H1 (cell line): ENCODE measurements at regions not wholly inside any gene's neighbourhood (a gene's known extent, or its start where the extent isn't known, plus 50 kb on each side); places are given as distances from the start of the nearest gene placed in this dataset.

Source experiments
- CTCF ChIA-PET: fragments of 300-600 bp; sonication (Branson Sonifier 250); formaldehyde crosslinking; loops from one replicate; lab custom pipeline; 2021; ENCODE audit not compliant: partially characterized antibody; lab: Charles Lee
- POLR2A ChIA-PET: fragments of 300-600 bp; sonication (Branson Sonifier 250); formaldehyde crosslinking; loops from one replicate; lab custom pipeline; 2021; ENCODE audit warnings: inconsistent platforms; ENCODE audit not compliant: partially characterized antibody; lab: Charles Lee
- DNase-seq, 2 experiments: peaks; one replicate each; pipeline versions ENCODE4 v3.0.0 to v3.0.0-alpha.2; 2010 to 2022; ENCODE audit warnings: low spot score in 2 of 2, low read depth in 1 of 2, mixed read lengths in 1 of 2
- FAIRE-seq: peaks from 2 replicates; lab custom pipeline; 2011; peaks lifted over from hg19 to GRCh38; lab: Jason Lieb, UNC
- H2AFZ ChIP-seq: 2 replicates; pipeline ENCODE4 v1.8.1; 2012; ENCODE audit warnings: low read length, inconsistent platforms
- H2AK5ac ChIP-seq: 2 replicates; pipeline ENCODE4 v1.6.1; 2013; ENCODE audit warnings: low read depth, low read length
- H2BK120ac ChIP-seq: replicated peaks from 2 replicates; pipeline ENCODE3; 2013; ENCODE audit warnings: low read depth, low read length, inconsistent platforms
- H2BK12ac ChIP-seq: 2 replicates; pipeline ENCODE4 v1.6.1; 2013; ENCODE audit warnings: low read depth, low read length
- H2BK15ac ChIP-seq: 2 replicates; pipeline ENCODE4 v1.6.1; 2013; ENCODE audit warnings: low read length
- H2BK20ac ChIP-seq: 2 replicates; pipeline ENCODE4 v1.6.1; 2013; ENCODE audit warnings: low read length
- H2BK5ac ChIP-seq: 2 replicates; pipeline ENCODE4 v1.6.1; 2013; ENCODE audit warnings: low read depth, low read length
- H3K14ac ChIP-seq: 2 replicates; pipeline ENCODE4 v1.6.1; 2013; ENCODE audit warnings: inconsistent platforms; ENCODE audit not compliant: insufficient read length
- H3K18ac ChIP-seq: 2 replicates; pipeline ENCODE4 v1.6.1; 2013; ENCODE audit warnings: low read length; ENCODE audit errors: extremely low read depth
- H3K23ac ChIP-seq: 2 replicates; pipeline ENCODE4 v1.6.1; 2013; ENCODE audit warnings: inconsistent platforms; ENCODE audit not compliant: insufficient read length
- H3K23me2 ChIP-seq: 2 replicates; pipeline ENCODE4 v1.6.1; 2013; ENCODE audit warnings: low read depth, low read length
- H3K27ac ChIP-seq: 2 replicates; pipeline ENCODE4 v1.6.1; 2011; ENCODE audit warnings: low read depth, low read length, inconsistent platforms
- H3K27me3 ChIP-seq, 4 experiments: replicated peaks in 1 of 4; 1 replicate in 1 of 4; 2 replicates in 3 of 4; pipeline versions ENCODE4 v1.6.1 to v1.8.1; 2011 to 2013; ENCODE audit warnings: low read length in 3 of 4, mild to moderate bottlenecking in 3 of 4, inconsistent platforms in 2 of 4, mixed read lengths in 2 of 4, moderate library complexity in 1 of 4; ENCODE audit not compliant: control insufficient read depth in 3 of 4, insufficient read depth in 3 of 4; ENCODE audit errors: extremely low read depth in 1 of 4
- H3K36me3 ChIP-seq, 4 experiments: 2 replicates each; pipeline versions ENCODE4 v1.6.1 to v1.8.1; 2011 to 2013; ENCODE audit warnings: mild to moderate bottlenecking in 4 of 4, low read length in 3 of 4, moderate library complexity in 2 of 4, control low read depth in 1 of 4, inconsistent platforms in 1 of 4; ENCODE audit not compliant: insufficient read depth in 4 of 4, control insufficient read depth in 2 of 4
- H3K4ac ChIP-seq: replicated peaks from 2 replicates; pipeline ENCODE3; 2013; ENCODE audit warnings: low read length, low read depth, mixed read lengths, inconsistent platforms; ENCODE audit not compliant: insufficient read length
- H3K4me1 ChIP-seq, 4 experiments: replicated peaks in 1 of 4; 1 replicate in 1 of 4; 2 replicates in 3 of 4; pipeline versions ENCODE4 v1.6.1 to v1.8.1; 2011 to 2013; ENCODE audit warnings: low read length in 3 of 4, inconsistent platforms in 2 of 4, mixed read lengths in 1 of 4; ENCODE audit not compliant: insufficient read depth in 4 of 4, control insufficient read depth in 3 of 4
- H3K4me2 ChIP-seq, 2 experiments: 2 replicates each; pipeline versions ENCODE4 v1.6.1 to v1.8.1; 2011 to 2013; ENCODE audit warnings: low read depth in 2 of 2, low read length in 2 of 2, control low read depth in 1 of 2, inconsistent platforms in 1 of 2, mild to moderate bottlenecking in 1 of 2; ENCODE audit not compliant: insufficient read depth in 1 of 2
- H3K4me3 ChIP-seq, 4 experiments: fragments of 200-600, 300-600 bp in 1 of 4; sonication (generic), shearing (Covaris generic), sonication (Bioruptor Twin) in 1 of 4; 2 replicates each; pipeline versions ENCODE4 v1.5.1 to v1.8.1; 2011 to 2016; ENCODE audit warnings: low read length in 4 of 4, low read depth in 3 of 4, control low read depth in 2 of 4, inconsistent platforms in 2 of 4, mild to moderate bottlenecking in 2 of 4, mixed read lengths in 1 of 4, moderate library complexity in 1 of 4; ENCODE audit not compliant: insufficient read depth in 2 of 4; ENCODE audit errors: extremely low read depth in 1 of 4
- H3K56ac ChIP-seq: replicated peaks from 2 replicates; pipeline ENCODE3; 2013; ENCODE audit warnings: low read depth, mild to moderate bottlenecking, mixed read lengths, low read length, inconsistent platforms; ENCODE audit not compliant: insufficient read length
- H3K79me1 ChIP-seq: 2 replicates; pipeline ENCODE4 v1.6.1; 2013; ENCODE audit warnings: low read depth, low read length, control low read depth
- H3K79me2 ChIP-seq, 2 experiments: 2 replicates each; pipeline versions ENCODE4 v1.6.1 to v1.8.1; 2012 to 2013; ENCODE audit warnings: low read length in 2 of 2, mild to moderate bottlenecking in 2 of 2, inconsistent platforms in 1 of 2; ENCODE audit not compliant: insufficient read depth in 2 of 2, control insufficient read depth in 1 of 2
- H3K9ac ChIP-seq, 4 experiments: replicated peaks in 1 of 4; 1 replicate in 1 of 4; 2 replicates in 3 of 4; pipeline versions ENCODE4 v1.6.1 to v1.8.1; 2011 to 2013; ENCODE audit warnings: low read depth in 3 of 4, low read length in 3 of 4, control low read depth in 2 of 4, mild to moderate bottlenecking in 2 of 4, moderate library complexity in 2 of 4, inconsistent platforms in 1 of 4; ENCODE audit errors: extremely low read depth in 1 of 4
- H3K9me3 ChIP-seq, 2 experiments: 2 replicates each; pipeline versions ENCODE4 v1.6.1 to v1.8.1; 2012 to 2013; ENCODE audit warnings: mild to moderate bottlenecking in 2 of 2, moderate library complexity in 2 of 2, control low read depth in 1 of 2, inconsistent platforms in 1 of 2, low read depth in 1 of 2, low read length in 1 of 2, mixed read lengths in 1 of 2; ENCODE audit not compliant: insufficient read depth in 2 of 2
- H4K20me1 ChIP-seq, 2 experiments: replicated peaks in 1 of 2; 2 replicates each; pipeline versions ENCODE3 to v1.8.1; 2011 to 2013; ENCODE audit warnings: inconsistent platforms in 2 of 2, low read length in 2 of 2, mild to moderate bottlenecking in 1 of 2; ENCODE audit not compliant: insufficient read depth in 2 of 2, control insufficient read depth in 1 of 2
- H4K5ac ChIP-seq: 2 replicates; pipeline ENCODE4 v1.6.1; 2013; ENCODE audit warnings: low read length, low read depth, mixed read lengths, inconsistent platforms; ENCODE audit not compliant: insufficient read length
- H4K8ac ChIP-seq: 2 replicates; pipeline ENCODE4 v1.8.0; 2013; ENCODE audit warnings: mild to moderate bottlenecking, moderate library complexity, low read length, inconsistent platforms; ENCODE audit not compliant: insufficient read depth; ENCODE audit errors: extremely low read depth
- H4K91ac ChIP-seq: replicated peaks from 2 replicates; pipeline ENCODE3; 2013; ENCODE audit warnings: low read length, mixed read lengths, inconsistent platforms; ENCODE audit not compliant: insufficient read length
- BACH1 ChIP-seq: IDR thresholded peaks from 2 replicates; pipeline ENCODE4 v1.6.1; 2012; ENCODE audit warnings: low read length, improper control_type of control experiment
- CEBPB ChIP-seq: IDR thresholded peaks from 2 replicates; pipeline ENCODE4 v1.6.1; 2012; ENCODE audit warnings: low read depth, low read length
- EZH2 ChIP-seq: fragments of 200-600 bp; sonication (generic); IDR thresholded peaks from 2 replicates; pipeline ENCODE4 v1.7.1; 2012; ENCODE audit warnings: low read depth, mild to moderate bottlenecking, moderate library complexity, low read length, inconsistent platforms; ENCODE audit not compliant: severe bottlenecking
- HDAC6 ChIP-seq: IDR thresholded peaks from one replicate; pipeline ENCODE4 v1.7.1; 2012; ENCODE audit warnings: low read depth, mild to moderate bottlenecking, inconsistent platforms, low read length, moderate library complexity
- KDM5A ChIP-seq: fragments of 200-600 bp; IDR thresholded peaks from 2 replicates; pipeline ENCODE4 v1.7.1; 2012; ENCODE audit warnings: mild to moderate bottlenecking, low read length, inconsistent platforms, mixed read lengths
- SIX5 ChIP-seq: IDR thresholded peaks from 2 replicates; pipeline ENCODE4 v1.6.1; 2011; ENCODE audit warnings: mild to moderate bottlenecking, low read depth, low read length
- SP4 ChIP-seq: IDR thresholded peaks from 2 replicates; pipeline ENCODE4 v1.6.1; 2012; ENCODE audit warnings: low read length, inconsistent platforms
- SRF ChIP-seq: IDR thresholded peaks from 2 replicates; pipeline ENCODE4 v1.6.1; 2011; ENCODE audit warnings: mild to moderate bottlenecking, low read depth, low read length, moderate library complexity
- TBP ChIP-seq: IDR thresholded peaks from 2 replicates; pipeline ENCODE4 v1.6.1; 2011; ENCODE audit warnings: low read depth, low read length, improper control_type of control experiment
- ZNF274 ChIP-seq: IDR thresholded peaks from 2 replicates; pipeline ENCODE4 v1.7.0; 2012; ENCODE audit warnings: low read length, borderline replicate concordance; ENCODE audit errors: extremely low read depth
- TF ChIP-seq, protein P1 (sequence below): IDR thresholded peaks from 2 replicates; pipeline ENCODE4 v1.6.1; 2012; ENCODE audit warnings: low read length, inconsistent platforms

DNA sequence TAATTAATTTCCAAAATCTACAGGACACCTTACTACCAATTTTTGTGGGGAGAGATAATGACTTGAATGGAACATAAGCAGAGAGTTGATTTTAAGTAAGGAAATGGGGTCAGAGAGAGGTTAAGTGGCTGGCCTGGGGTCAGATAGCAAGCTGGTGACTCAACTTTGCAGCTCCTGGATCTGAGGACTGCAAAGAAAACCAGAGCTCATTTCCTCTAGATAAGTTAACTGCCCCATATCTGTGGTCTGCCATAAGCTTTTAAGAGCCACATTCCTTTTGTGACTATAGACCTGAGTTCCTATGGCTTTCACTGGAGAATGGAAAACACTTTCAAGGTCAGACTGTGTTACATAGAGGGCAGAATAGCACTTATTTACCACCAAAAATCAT lies 201.2 kb upstream of the PRICKLE1 start:
- H3K4ac ChIP-seq, result no peak overlapping the region
- POLR2A ChIA-PET, result no interaction called here
- FAIRE-seq (no peak), DNase-seq (no peak)
- TF ChIP-seq ZNF274 (no peak), SIX5 (no peak), TBP (no peak), KDM5A (no peak), HDAC6 (no peak), EZH2 (no peak), SP4 (no peak), SRF (no peak), CEBPB (no peak), BACH1 (no peak)
- TF ChIP-seq, protein P1, sequence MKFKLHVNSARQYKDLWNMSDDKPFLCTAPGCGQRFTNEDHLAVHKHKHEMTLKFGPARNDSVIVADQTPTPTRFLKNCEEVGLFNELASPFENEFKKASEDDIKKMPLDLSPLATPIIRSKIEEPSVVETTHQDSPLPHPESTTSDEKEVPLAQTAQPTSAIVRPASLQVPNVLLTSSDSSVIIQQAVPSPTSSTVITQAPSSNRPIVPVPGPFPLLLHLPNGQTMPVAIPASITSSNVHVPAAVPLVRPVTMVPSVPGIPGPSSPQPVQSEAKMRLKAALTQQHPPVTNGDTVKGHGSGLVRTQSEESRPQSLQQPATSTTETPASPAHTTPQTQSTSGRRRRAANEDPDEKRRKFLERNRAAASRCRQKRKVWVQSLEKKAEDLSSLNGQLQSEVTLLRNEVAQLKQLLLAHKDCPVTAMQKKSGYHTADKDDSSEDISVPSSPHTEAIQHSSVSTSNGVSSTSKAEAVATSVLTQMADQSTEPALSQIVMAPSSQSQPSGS, result no peak
- H3K27me3 ChIP-seq, result no peaks in the 10 kb centered on the region
- CTCF ChIA-PET, result interaction anchor here (0.6 to 1.9 kb wide), 7 partner anchors 11 to 115 kb away, joined by 3 to 6 read pairs (median 3); no protein-coding TSS in a partner anchor
- H3K56ac ChIP-seq, result no peak overlapping the region
- no peaks in the 10 kb centered on the region for H3K79me1 ChIP-seq
- no peaks in the 10 kb centered on the region for H3K36me3 ChIP-seq
- no peak overlapping the region for H2BK120ac ChIP-seq
- H3K23ac ChIP-seq, result no peak overlapping the region
- no peaks in the 10 kb centered on the region for H3K4me1 ChIP-seq
- 0 out of 2 replicates have a peak overlapping the region, but pooled peaks have one; percentile 45 for H2AFZ ChIP-seq
- no peak overlapping the region for H3K27ac ChIP-seq
- no peak overlapping the region for H2BK20ac ChIP-seq
- no peak overlapping the region for H3K4me2 ChIP-seq
- no peak overlapping the region for H2BK15ac ChIP-seq
- H2AK5ac ChIP-seq, result no peak overlapping the region
- H4K8ac ChIP-seq, result no peak overlapping the region
- H3K79me2 ChIP-seq, result no peaks in the 10 kb centered on the region
- no peak overlapping the region for H2BK5ac ChIP-seq
- no peak overlapping the region for H4K91ac ChIP-seq
- no peak overlapping the region for H3K18ac ChIP-seq
- no peak overlapping the region for H4K5ac ChIP-seq
- H4K20me1 ChIP-seq, result no peaks in the 10 kb centered on the region
- H3K9ac ChIP-seq, result no peak overlapping the region
- H3K4me3 ChIP-seq, result no peak overlapping the region
- no peak overlapping the region for H2BK12ac ChIP-seq
- no peak overlapping the region for H3K14ac ChIP-seq
- no peaks in the 10 kb centered on the region for H3K23me2 ChIP-seq
- H3K9me3 ChIP-seq, result no peaks in the 10 kb centered on the region
